Prostate gland (tissue), 2 donors: ENCODE measurements at regions not wholly inside any gene's neighbourhood (a gene's known extent, or its start where the extent isn't known, plus 50 kb on each side); places are given as distances from the start of the nearest gene placed in this dataset.
"Not testable (repeated sequence)": the region's sequence is repeated elsewhere in the genome, so short reads cannot be mapped to it uniquely, and the experiment has no call there.

ENCODE experiments used
- DNase-seq: peaks from one replicate; pipeline ENCODE4 v3.0.0-alpha.2; 2019; ENCODE audit warnings: low spot score
- H3K27ac ChIP-seq, 2 donors: fragments of 200-600 bp; sonication (generic); 2 replicates each; pipeline ENCODE4 v1.5.1; 2017 to 2019
- H3K27me3 ChIP-seq: fragments of 200-600 bp; sonication (generic); replicated peaks from 2 replicates; pipeline ENCODE4 v1.5.1; 2019; ENCODE audit not compliant: insufficient read depth
- H3K36me3 ChIP-seq, 2 donors: fragments of 200-600 bp; sonication (generic); 1 replicate in 1 of 2; 2 replicates in 1 of 2; pipeline versions ENCODE4 v1.5.1 to v1.8.1; 2017 to 2019
- H3K4me1 ChIP-seq: fragments of 200-600 bp; sonication (generic); replicated peaks from 2 replicates; pipeline ENCODE4 v1.5.1; 2019
- H3K4me3 ChIP-seq, 2 donors: fragments of 200-600 bp; sonication (generic); 2 replicates each; pipeline ENCODE4 v1.5.1; 2017 to 2019
- H3K9me3 ChIP-seq: fragments of 200-600 bp; sonication (generic); 2 replicates; pipeline ENCODE4 v1.5.1; 2017
- CTCF ChIP-seq, 4 experiments: fragments of 200-600 bp in 2 of 4; fragments of 450-650 bp in 2 of 4; sonication (generic) in 2 of 4; IDR thresholded peaks; 1 replicate in 3 of 4; 2 replicates in 1 of 4; pipeline ENCODE4 v1.5.1; 2016 to 2019; ENCODE audit warnings: antibody characterized with exemption in 4 of 4, mild to moderate bottlenecking in 2 of 4, moderate library complexity in 2 of 4
- POLR2A ChIP-seq: fragments of 450-650 bp; IDR thresholded peaks from one replicate; pipeline ENCODE4 v1.6.1; 2016; ENCODE audit warnings: antibody characterized with exemption, mild to moderate bottlenecking
- POLR2AphosphoS5 ChIP-seq: sonication (generic); formaldehyde crosslinking; IDR thresholded peaks from one replicate; pipeline ENCODE4 v1.6.1; 2017; ENCODE audit warnings: antibody characterized with exemption
- WGBS: methylation state at CpG from one replicate; pipeline ENCODE4 v1.1.5; 2018; 5-methylcytosine and 5-hydroxymethylcytosine counted together
- intact Hi-C: fragments of 100-400 bp; cut with DNase I; formaldehyde crosslinking; loops from one replicate; pipeline ENCODE4 v1.14.2; 2022

GRCh38 chr5:42948961-42949347, 91.2 kb downstream of the ANXA2R start:
- H3K4me3 ChIP-seq, result no peak overlapping the region
- no peaks in the 10 kb centered on the region for H3K9me3 ChIP-seq
- peak overlapping the region in 1 of 2 donors; percentile 84 for H3K27ac ChIP-seq
- intact Hi-C loops, result no loop called here
- H3K27me3 ChIP-seq, result peaks cover 18% of the 10 kb centered on the region
- 13% methylated on average over 10 of the region's 10 CpGs for WGBS
- H3K4me1 ChIP-seq, result no peaks in the 10 kb centered on the region
- H3K36me3 ChIP-seq, result no peaks in the 10 kb centered on the region
- TF ChIP-seq POLR2A (no peak), POLR2AphosphoS5 (no peak), CTCF (IDR thresholded peaks at IDR 0.05) (no peak)
- DNase-seq, result no peak

- Histone ChIP-seq H3K4me3 (no peak overlapping the region), H3K36me3 (no peaks in the 10 kb centered on the region), H3K9me3 (no peaks in the 10 kb centered on the region), H3K27me3 (peaks cover 13% of the 10 kb centered on the region), H3K4me1 (no peaks in the 10 kb centered on the region), H3K27ac (no peak overlapping the region)
- DNase-seq, result no peak
- intact Hi-C loops, result no loop called here
- 92% methylated on average over 5 of the region's 5 CpGs for WGBS
- TF ChIP-seq CTCF (IDR thresholded peaks at IDR 0.05) (no peak), POLR2AphosphoS5 (no peak), POLR2A (no peak)
Measured at GRCh38 chr5:42944989-42945388, 95.1 kb downstream of the ANXA2R start.

- Histone ChIP-seq H3K36me3 (no peaks in the 10 kb centered on the region), H3K4me1 (no peaks in the 10 kb centered on the region), H3K4me3 (no peak overlapping the region), H3K27me3 (peaks cover 7% of the 10 kb centered on the region), H3K27ac (no peak overlapping the region), H3K9me3 (no peaks in the 10 kb centered on the region)
- no peak for DNase-seq
- intact Hi-C loops, result no loop called here
- TF ChIP-seq CTCF (IDR thresholded peaks at IDR 0.05) (no peak), POLR2A (no peak), POLR2AphosphoS5 (no peak)
- 29% methylated on average over 39 of the region's 39 CpGs for WGBS
Measured at GRCh38 chr5:42943931-42944631, 96.0 kb downstream of the ANXA2R start.

- intact Hi-C loops, result no loop called here
- TF ChIP-seq POLR2A (no peak), POLR2AphosphoS5 (no peak), CTCF (IDR thresholded peaks at IDR 0.05) (no peak)
- H3K4me1 ChIP-seq, result no peaks in the 10 kb centered on the region
- H3K27me3 ChIP-seq, result no peaks in the 10 kb centered on the region
- DNase-seq, result no peak
- no peaks in the 10 kb centered on the region for H3K9me3 ChIP-seq
- H3K36me3 ChIP-seq, result no peaks in the 10 kb centered on the region
- no peak overlapping the region for H3K4me3 ChIP-seq
- no peak overlapping the region for H3K27ac ChIP-seq
Measured at GRCh38 chr5:42940853-42941252, 99.3 kb downstream of the ANXA2R start.

- H3K4me1 ChIP-seq, H3K36me3 ChIP-seq, H3K27me3 ChIP-seq, intact Hi-C loops, H3K9me3 ChIP-seq, H3K4me3 ChIP-seq, H3K27ac ChIP-seq, DNase-seq: not testable (repeated sequence)
- WGBS, result 93% methylated on average over 8 of the region's 8 CpGs
Measured at GRCh38 chr5:42932011-42932410, 108.1 kb downstream of the ANXA2R start.

GRCh38 chr5:42931451-42931850, 108.7 kb downstream of the ANXA2R start:
- H3K9me3 ChIP-seq, DNase-seq, intact Hi-C loops, H3K36me3 ChIP-seq, H3K4me1 ChIP-seq, H3K27me3 ChIP-seq, H3K27ac ChIP-seq, H3K4me3 ChIP-seq: not testable (repeated sequence)
- 91% methylated on average over 9 of the region's 9 CpGs for WGBS
